Esophagus squamous epithelium (tissue), 5 donors: ENCODE measurements at regions not wholly inside any gene's neighbourhood (a gene's known extent, or its start where the extent isn't known, plus 50 kb on each side); places are given as distances from the start of the nearest gene placed in this dataset.

ENCODE experiments used
- DNase-seq: peaks from one replicate; lab custom pipeline; 2025; lab: John Stamatoyannopoulos, UW
- H3K27ac ChIP-seq, 4 donors: fragments of 200-600 bp; sonication (generic); one replicate each; pipeline ENCODE4 v1.5.1; 2016 to 2019; ENCODE audit warnings: mild to moderate bottlenecking in 1 of 4
- H3K27me3 ChIP-seq, 4 donors: fragments of 200-600 bp; sonication (generic); 1 replicate in 3 of 4; 2 replicates in 1 of 4; pipeline versions ENCODE4 v1.5.1 to v1.6.0; 2017 to 2021; ENCODE audit warnings: antibody characterized with exemption in 1 of 4
- H3K36me3 ChIP-seq, 3 donors: fragments of 200-600 bp; sonication (generic); one replicate each; pipeline ENCODE4 v1.5.1; 2016 to 2019
- H3K4me1 ChIP-seq, 3 donors: fragments of 200-600 bp; sonication (generic); one replicate each; pipeline ENCODE4 v1.5.1; 2017 to 2019
- H3K4me3 ChIP-seq, 4 donors: fragments of 200-600 bp; sonication (generic); 1 replicate in 3 of 4; 2 replicates in 1 of 4; pipeline ENCODE4 v1.5.1; 2016 to 2019; ENCODE audit warnings: mild to moderate bottlenecking in 2 of 4, moderate library complexity in 1 of 4
- H3K9me3 ChIP-seq, 3 donors: fragments of 200-600 bp; sonication (generic); one replicate each; pipeline ENCODE4 v1.5.1; 2016 to 2019
- POLR2A ChIP-seq, 4 donors: fragments of 450-650 bp; IDR thresholded peaks; one replicate each; pipeline ENCODE4 v1.6.1; 2017; ENCODE audit warnings: antibody characterized with exemption in 4 of 4, mild to moderate bottlenecking in 4 of 4, moderate library complexity in 3 of 4
- WGBS, 2 donors: methylation state at CpG; one replicate each; pipeline ENCODE4 v1.1.5; 2018; 5-methylcytosine and 5-hydroxymethylcytosine counted together
- intact Hi-C: fragments of 100-400 bp; cut with DNase I; formaldehyde crosslinking; loops from one replicate; pipeline ENCODE4 v1.15.0; 2022
- TF ChIP-seq, protein P1 (sequence below), 6 experiments: fragments of 450-650 bp in 4 of 6; fragments of 200-600 bp in 2 of 6; sonication (generic) in 2 of 6; IDR thresholded peaks; one replicate each; pipeline ENCODE4 v1.5.1; 2016 to 2019; ENCODE audit warnings: antibody characterized with exemption in 6 of 6, mild to moderate bottlenecking in 4 of 6, moderate library complexity in 4 of 6
- donor health status: DM: yes; HTN: yes; CAD: no.

DNA sequence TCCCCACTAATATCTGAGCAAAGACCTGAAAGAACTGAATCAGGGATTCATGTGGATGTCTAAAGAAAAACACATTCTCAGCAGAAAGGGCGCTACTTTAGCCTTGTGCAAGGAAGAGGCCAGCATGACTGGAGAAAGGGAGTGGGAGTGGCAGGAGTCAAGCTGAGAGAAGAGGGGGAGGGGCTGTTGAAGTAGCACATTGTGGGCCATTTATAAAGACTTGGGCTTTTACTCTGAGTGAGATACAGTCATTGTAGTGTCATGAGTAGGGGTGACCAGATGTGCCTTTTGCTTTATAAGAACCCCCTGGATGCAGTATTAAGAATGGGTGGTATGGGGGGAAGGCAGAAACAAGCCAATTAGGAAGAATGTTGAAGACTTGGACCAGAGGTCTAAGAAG, 452.8 kb downstream of the ENC1 start:
- Histone ChIP-seq H3K36me3 (no peaks in the 10 kb centered on the region), H3K27ac (no peak overlapping the region), H3K4me1 (no peaks in the 10 kb centered on the region), H3K9me3 (no peaks in the 10 kb centered on the region), H3K4me3 (no peak overlapping the region), H3K27me3 (no peaks in the 10 kb centered on the region)
- 92 to 94% methylated on average over 1 of the region's 1 CpG for WGBS, 2 donors
- intact Hi-C loops = no loop called here
- no peak for DNase-seq
- TF ChIP-seq POLR2A (IDR thresholded peaks at IDR 0.05) = no peak
- TF ChIP-seq, protein P1, sequence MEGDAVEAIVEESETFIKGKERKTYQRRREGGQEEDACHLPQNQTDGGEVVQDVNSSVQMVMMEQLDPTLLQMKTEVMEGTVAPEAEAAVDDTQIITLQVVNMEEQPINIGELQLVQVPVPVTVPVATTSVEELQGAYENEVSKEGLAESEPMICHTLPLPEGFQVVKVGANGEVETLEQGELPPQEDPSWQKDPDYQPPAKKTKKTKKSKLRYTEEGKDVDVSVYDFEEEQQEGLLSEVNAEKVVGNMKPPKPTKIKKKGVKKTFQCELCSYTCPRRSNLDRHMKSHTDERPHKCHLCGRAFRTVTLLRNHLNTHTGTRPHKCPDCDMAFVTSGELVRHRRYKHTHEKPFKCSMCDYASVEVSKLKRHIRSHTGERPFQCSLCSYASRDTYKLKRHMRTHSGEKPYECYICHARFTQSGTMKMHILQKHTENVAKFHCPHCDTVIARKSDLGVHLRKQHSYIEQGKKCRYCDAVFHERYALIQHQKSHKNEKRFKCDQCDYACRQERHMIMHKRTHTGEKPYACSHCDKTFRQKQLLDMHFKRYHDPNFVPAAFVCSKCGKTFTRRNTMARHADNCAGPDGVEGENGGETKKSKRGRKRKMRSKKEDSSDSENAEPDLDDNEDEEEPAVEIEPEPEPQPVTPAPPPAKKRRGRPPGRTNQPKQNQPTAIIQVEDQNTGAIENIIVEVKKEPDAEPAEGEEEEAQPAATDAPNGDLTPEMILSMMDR (IDR thresholded peaks at IDR 0.05) = no peak

DNA sequence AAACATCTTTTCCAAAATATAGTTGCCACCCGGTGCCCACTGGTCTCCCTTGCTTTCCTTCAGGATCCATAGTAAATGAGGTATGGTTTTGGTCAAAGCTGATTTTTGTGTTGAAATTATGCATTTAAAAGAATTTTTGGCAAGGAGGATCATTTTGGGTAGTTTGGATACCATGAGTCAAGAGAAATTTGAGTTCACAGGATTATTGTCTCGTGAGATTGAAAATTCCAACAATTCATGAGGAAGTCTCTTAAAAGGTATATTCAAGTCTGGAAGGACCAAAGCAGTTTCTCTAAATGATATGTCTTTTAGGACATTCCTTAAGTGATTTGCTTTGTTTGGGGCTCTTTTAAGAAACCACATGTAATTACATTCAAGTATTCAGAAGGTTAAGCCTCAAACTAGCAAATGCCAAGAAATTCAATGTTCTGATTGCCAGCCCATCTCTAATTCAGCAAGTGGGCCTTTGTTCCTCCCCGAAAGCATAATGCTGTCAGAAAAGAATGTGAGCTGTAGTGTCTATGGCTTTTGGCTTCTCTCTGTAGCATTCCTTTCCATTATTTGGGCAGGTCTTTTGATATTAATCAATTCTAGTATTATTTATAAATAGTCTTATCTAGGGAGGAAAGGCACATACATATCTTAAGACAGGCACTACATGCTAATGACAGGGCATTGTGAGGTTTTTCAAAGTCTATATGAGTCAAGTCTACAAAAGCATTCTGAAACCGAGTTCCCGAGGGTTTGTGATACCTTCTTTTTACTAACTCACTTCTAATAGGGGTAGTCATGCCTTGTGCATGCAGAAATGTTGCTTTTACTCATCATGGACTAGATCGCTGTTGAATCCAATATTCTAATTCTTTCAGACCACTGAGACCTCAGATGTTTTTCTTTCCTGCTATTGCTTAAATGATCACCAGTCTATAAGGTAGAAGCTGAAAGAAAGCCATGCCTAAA, 453.9 kb downstream of the ENC1 start:
- Histone ChIP-seq H3K9me3 (no peaks in the 10 kb centered on the region), H3K27me3 (no peaks in the 10 kb centered on the region), H3K4me3 (no peak overlapping the region), H3K27ac (no peak overlapping the region), H3K36me3 (no peaks in the 10 kb centered on the region), H3K4me1 (no peaks in the 10 kb centered on the region)
- 59 to 70% methylated on average over 6 of the region's 6 CpGs for WGBS, 2 donors
- no peak for DNase-seq
- TF ChIP-seq, protein P1 (IDR thresholded peaks at IDR 0.05) = no peak
- no peak for TF ChIP-seq POLR2A (IDR thresholded peaks at IDR 0.05)
- intact Hi-C loops = no loop called here

DNA sequence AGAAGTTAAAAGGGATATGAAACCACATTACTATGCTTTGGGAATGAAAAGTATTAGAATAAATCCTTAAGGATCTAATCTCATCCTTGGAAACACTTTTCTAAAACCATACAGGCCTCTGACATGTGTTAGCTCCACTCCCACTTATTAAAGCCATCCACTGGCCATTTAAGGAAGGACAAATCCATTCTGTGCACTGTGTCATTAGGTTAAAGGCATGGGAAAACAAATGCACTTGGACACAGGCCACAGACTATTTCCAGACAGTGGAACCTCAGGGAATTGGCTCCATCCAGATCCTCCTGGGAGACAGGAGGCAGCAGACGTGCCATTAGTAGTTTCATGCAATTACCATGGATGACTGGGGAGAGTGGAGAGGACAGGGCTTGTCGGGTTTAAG, 454.9 kb downstream of the ENC1 start:
- no peaks in the 10 kb centered on the region for H3K9me3 ChIP-seq
- no peak for TF ChIP-seq POLR2A (IDR thresholded peaks at IDR 0.05)
- TF ChIP-seq, protein P1 (IDR thresholded peaks at IDR 0.05) = no peak
- 43 to 72% methylated on average over 2 of the region's 2 CpGs for WGBS, 2 donors
- H3K27me3 ChIP-seq = no peaks in the 10 kb centered on the region
- no peak for DNase-seq
- no peak overlapping the region for H3K4me3 ChIP-seq
- no peaks in the 10 kb centered on the region for H3K36me3 ChIP-seq
- intact Hi-C loops = no loop called here
- no peaks in the 10 kb centered on the region for H3K4me1 ChIP-seq
- peak overlapping the region in 1 of 4 donors; percentile 7 for H3K27ac ChIP-seq

- TF ChIP-seq POLR2A (IDR thresholded peaks at IDR 0.05) = no peak
- TF ChIP-seq, protein P1 (IDR thresholded peaks at IDR 0.05) = no peak
- no peak for DNase-seq
- Histone ChIP-seq H3K27me3 (no peaks in the 10 kb centered on the region), H3K27ac (no peak overlapping the region), H3K9me3 (no peaks in the 10 kb centered on the region), H3K4me1 (no peaks in the 10 kb centered on the region), H3K36me3 (no peaks in the 10 kb centered on the region), H3K4me3 (no peak overlapping the region)
- 43 to 75% methylated on average over 1 of the region's 1 CpG for WGBS, 2 donors
- intact Hi-C loops = no loop called here
These were observed 455.9 kb downstream of the ENC1 start for GRCh38 chr5:74184649-74185048.

GRCh38 chr5:74183041-74183440, 457.5 kb downstream of the ENC1 start:
- H3K36me3 ChIP-seq = no peaks in the 10 kb centered on the region
- no peak overlapping the region for H3K27ac ChIP-seq
- H3K4me3 ChIP-seq = no peak overlapping the region
- WGBS, 2 donors = 59 to 62% methylated on average over 5 to 8 of the region's 8 CpGs
- H3K4me1 ChIP-seq = no peaks in the 10 kb centered on the region
- H3K9me3 ChIP-seq = no peaks in the 10 kb centered on the region
- TF ChIP-seq, protein P1 (IDR thresholded peaks at IDR 0.05) = no peak
- no peak for TF ChIP-seq POLR2A (IDR thresholded peaks at IDR 0.05)
- intact Hi-C loops = no loop called here
- no peak for DNase-seq
- H3K27me3 ChIP-seq = no peaks in the 10 kb centered on the region
